IMR-90 (cell line): ENCODE measurements at regions not wholly inside any gene's neighbourhood (a gene's known extent, or its start where the extent isn't known, plus 50 kb on each side); places are given as distances from the start of the nearest gene placed in this dataset.

ENCODE experiments used
- BHLHE40 ChIP-seq: fragments of 150-350 bp; IDR thresholded peaks from 2 replicates; pipeline ENCODE4 v1.6.1; 2016; ENCODE audit warnings: mild to moderate bottlenecking, low read depth, low read length
- CHD1 ChIP-seq: IDR thresholded peaks from 2 replicates; pipeline ENCODE4 v1.6.1; 2012; ENCODE audit warnings: low read depth, low read length, improper control_type of control experiment
- FOS ChIP-seq: fragments of 150-350 bp; IDR thresholded peaks from 2 replicates; pipeline ENCODE4 v1.6.1; 2016; ENCODE audit warnings: low read depth, low read length
- MAFK ChIP-seq: IDR thresholded peaks from 2 replicates; pipeline ENCODE4 v1.6.1; 2012; ENCODE audit warnings: low read depth, low read length, improper control_type of control experiment
- MAZ ChIP-seq: IDR thresholded peaks from 2 replicates; pipeline ENCODE4 v1.6.1; 2012; ENCODE audit warnings: low read depth, mild to moderate bottlenecking, low read length, improper control_type of control experiment, moderate library complexity, borderline replicate concordance
- POLR2A ChIP-seq: IDR thresholded peaks from 2 replicates; pipeline ENCODE4 v1.6.1; 2012; ENCODE audit warnings: mild to moderate bottlenecking, low read depth, low read length
- TF ChIP-seq, protein P1 (sequence below): conservative IDR thresholded peaks from 2 replicates; pipeline ENCODE4 v1.5.1; 2012; ENCODE audit warnings: mild to moderate bottlenecking, low read depth, low read length, improper control_type of control experiment
- TF ChIP-seq, protein P2 (sequence below): fragments of 150-350 bp; IDR thresholded peaks from 2 replicates; pipeline ENCODE4 v1.6.1; 2016; ENCODE audit warnings: low read depth, mild to moderate bottlenecking, low read length, moderate library complexity, borderline replicate concordance
- TF ChIP-seq, protein P3 (sequence below): fragments of 150-350 bp; IDR thresholded peaks from 2 replicates; pipeline ENCODE4 v1.6.1; 2017; ENCODE audit warnings: mild to moderate bottlenecking, antibody characterized with exemption, low read length, low read depth

DNA sequence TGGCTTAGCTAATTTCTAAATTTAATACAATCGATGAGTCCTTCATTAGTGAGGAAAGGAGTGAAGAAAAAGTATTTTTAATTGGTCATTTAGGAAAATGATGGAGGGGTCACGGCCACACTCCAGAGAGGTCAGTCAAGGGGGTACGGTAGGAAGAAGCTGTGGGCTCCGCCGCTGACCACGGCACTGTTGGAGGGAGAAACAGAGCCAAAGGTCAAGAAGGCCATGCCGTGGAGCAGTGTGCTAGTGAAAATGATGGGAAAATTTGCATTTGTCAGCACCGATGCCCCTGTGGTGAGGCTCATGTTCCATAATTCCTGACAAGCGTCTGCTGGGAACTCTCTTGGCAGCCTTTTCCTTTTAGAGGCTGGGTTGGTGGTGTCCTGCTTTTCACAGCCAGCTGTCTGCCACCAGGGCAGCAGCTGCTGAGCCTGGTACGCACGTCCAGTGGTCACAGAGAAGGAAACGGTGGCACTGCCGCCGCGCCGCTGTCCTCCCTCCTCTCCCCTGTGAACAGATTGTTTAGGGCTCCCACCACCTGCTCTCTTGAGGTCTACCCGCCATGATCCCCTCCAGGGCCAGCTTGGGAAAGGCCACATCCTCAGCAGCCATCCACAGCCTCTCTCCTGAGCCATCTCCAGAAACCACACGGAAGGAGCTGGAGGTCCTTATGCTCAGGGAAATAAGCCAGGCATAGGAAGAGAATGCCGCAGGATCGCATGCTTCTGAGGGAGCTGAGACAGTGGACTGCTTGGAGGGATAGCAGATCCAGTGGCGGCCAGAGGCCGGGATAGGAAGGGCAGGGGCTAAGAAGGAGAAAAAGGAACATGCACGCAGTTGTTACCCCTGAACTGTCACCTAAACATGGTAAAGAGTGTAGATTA, 263.7 kb upstream of the PPP2R2D start:
- TF ChIP-seq, protein P1, sequence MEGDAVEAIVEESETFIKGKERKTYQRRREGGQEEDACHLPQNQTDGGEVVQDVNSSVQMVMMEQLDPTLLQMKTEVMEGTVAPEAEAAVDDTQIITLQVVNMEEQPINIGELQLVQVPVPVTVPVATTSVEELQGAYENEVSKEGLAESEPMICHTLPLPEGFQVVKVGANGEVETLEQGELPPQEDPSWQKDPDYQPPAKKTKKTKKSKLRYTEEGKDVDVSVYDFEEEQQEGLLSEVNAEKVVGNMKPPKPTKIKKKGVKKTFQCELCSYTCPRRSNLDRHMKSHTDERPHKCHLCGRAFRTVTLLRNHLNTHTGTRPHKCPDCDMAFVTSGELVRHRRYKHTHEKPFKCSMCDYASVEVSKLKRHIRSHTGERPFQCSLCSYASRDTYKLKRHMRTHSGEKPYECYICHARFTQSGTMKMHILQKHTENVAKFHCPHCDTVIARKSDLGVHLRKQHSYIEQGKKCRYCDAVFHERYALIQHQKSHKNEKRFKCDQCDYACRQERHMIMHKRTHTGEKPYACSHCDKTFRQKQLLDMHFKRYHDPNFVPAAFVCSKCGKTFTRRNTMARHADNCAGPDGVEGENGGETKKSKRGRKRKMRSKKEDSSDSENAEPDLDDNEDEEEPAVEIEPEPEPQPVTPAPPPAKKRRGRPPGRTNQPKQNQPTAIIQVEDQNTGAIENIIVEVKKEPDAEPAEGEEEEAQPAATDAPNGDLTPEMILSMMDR, result no peak
- TF ChIP-seq CHD1 (no peak), MAZ (no peak), POLR2A (no peak), BHLHE40 (no peak), MAFK (no peak), FOS (no peak)
- TF ChIP-seq, protein P2, sequence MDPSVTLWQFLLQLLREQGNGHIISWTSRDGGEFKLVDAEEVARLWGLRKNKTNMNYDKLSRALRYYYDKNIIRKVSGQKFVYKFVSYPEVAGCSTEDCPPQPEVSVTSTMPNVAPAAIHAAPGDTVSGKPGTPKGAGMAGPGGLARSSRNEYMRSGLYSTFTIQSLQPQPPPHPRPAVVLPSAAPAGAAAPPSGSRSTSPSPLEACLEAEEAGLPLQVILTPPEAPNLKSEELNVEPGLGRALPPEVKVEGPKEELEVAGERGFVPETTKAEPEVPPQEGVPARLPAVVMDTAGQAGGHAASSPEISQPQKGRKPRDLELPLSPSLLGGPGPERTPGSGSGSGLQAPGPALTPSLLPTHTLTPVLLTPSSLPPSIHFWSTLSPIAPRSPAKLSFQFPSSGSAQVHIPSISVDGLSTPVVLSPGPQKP, result no peak
- TF ChIP-seq, protein P3, sequence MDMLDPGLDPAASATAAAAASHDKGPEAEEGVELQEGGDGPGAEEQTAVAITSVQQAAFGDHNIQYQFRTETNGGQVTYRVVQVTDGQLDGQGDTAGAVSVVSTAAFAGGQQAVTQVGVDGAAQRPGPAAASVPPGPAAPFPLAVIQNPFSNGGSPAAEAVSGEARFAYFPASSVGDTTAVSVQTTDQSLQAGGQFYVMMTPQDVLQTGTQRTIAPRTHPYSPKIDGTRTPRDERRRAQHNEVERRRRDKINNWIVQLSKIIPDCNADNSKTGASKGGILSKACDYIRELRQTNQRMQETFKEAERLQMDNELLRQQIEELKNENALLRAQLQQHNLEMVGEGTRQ, result no peak
